SH-SY5Y (cell line): ENCODE measurements at regions not wholly inside any gene's neighbourhood (a gene's known extent, or its start where the extent isn't known, plus 50 kb on each side); places are given as distances from the start of the nearest gene placed in this dataset.

Source experiments
- GATA2 ChIP-seq: IDR thresholded peaks from 2 replicates; pipeline ENCODE4 v1.6.1; 2011; ENCODE audit warnings: mild to moderate bottlenecking, low read depth, low read length
- GATA3 ChIP-seq: IDR thresholded peaks from 2 replicates; pipeline ENCODE4 v1.6.1; 2011; ENCODE audit warnings: low read depth, mild to moderate bottlenecking, low read length, moderate library complexity

DNA sequence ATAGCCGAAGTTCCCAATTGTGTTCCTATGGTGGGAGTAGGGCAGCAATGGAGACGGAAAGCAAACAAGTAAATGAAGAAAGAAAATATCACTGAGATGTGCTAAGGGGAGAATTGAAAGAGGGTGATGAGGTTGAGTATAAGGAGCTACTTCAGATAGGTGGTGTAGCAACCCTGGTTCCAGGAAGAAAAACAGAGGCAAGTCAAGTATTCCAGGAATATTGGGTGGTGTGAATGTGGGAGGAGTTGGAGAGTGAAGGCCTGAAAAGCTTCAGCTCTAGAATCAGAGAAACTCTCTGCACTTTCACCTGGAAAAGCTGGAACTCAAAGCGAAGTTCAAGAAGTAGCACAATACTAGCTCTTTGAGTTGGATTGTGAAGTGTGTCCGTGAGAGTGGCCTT lies 342.1 kb downstream of the TLE4 start:
- TF ChIP-seq GATA3 (no peak), GATA2 (no peak)

DNA sequence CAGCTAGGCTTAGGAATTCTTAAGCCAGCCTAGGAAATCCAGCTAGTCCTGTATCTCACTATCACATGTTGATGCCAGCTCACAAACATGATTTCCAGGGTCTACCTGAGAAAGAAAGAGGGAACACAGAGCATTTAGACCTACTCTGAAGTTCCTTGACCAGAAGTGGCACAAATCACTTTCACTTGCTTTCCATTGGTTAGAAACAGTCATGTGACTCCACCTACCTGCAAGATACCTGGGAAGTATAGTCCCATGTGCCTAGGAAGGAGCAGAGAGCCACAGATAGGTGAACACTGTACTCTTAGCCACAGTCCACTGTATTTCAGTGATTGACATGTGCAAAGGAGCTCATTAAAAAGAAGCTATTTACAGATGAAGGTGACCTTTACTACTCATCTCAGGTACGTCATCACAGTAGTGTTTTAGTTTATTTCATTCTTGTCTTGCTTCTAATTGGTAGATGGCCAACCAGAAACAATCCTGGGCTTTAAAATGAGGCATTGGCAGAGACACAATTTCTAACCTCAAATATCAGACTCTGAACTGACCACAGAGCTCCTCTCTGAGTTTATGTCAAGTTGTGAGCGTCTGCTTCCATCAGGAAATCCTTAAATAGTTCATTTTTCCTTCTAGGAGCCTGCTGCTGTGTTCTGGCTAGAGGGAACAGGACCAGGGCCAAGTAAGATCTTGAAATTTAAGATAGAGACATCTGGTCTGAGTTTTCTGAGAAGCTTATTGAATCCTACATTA lies 340.7 kb downstream of the TLE4 start:
- TF ChIP-seq GATA3 (no peak), GATA2 (no peak)

GRCh38 chr9:79911724-79912123 lies 340.0 kb downstream of the TLE4 start:
- no peak for TF ChIP-seq GATA3
- no peak for TF ChIP-seq GATA2

DNA sequence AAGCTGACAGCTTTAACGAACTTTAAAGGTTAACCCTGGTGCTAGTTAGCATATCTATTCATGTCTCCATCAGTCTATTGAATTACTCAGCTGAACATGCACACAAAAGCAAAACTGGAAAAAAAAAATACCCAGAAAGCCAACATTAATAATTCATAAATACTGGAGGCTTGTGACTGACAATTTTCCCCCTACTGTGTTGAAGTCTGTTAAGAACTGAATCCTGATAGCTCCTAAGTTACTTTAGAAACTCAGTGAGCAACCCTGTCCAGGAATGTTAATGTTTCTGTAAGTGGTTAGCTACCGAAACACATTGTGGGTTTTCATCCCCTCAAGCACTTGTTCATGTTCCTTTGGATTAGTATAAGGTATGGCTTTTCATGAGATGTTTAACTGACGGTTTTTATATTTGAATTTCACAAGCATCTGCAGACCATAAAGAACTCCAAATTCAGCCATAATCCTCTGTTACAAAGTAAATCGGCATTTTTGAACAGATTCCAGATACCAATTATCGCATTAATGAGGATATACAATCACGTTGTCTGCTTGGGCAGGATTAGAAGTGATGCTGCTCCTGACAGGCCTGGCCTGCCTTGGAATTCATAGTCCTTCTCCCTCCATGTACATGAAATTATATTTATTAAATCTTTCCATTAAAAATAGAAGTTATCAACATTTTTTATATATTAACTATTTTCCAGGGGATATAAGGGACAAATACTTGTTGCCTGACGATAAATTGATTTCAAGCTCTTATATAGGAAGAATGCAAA lies 331.2 kb downstream of the TLE4 start:
- TF ChIP-seq GATA2: no peak
- no peak for TF ChIP-seq GATA3

- no peak for TF ChIP-seq GATA3
- TF ChIP-seq GATA2: no peak
Measured at GRCh38 chr9:79900754-79901153, 329.0 kb downstream of the TLE4 start.

DNA sequence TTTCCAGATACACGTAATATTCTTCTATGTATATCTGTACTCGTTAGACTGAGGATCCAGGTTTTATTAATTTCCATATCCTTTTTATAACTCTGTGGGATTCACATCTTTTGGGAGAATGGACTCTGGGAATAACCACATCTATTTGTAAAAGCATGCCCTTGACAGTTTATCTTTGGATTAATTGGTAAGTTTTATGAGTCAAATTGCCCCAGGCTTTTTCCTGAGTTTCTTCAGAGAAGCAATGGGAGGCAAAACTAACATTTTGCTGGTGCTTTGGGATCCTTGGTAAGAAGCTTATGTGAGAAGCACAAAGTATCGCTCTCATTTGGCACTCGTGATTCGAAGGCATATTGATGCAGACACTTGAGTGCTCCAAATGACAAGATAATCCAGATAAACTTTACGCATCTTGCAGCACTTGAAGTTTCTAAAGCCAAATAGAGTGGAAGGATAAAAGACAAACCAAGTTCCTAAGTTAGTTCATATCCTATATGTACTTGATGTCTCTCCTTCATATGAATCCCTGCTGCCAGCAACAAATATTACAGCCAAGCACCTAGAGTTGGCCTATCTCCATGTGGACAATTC lies 324.7 kb downstream of the TLE4 start:
- no peak for TF ChIP-seq GATA3
- no peak for TF ChIP-seq GATA2

- TF ChIP-seq GATA3 (no peak), GATA2 (no peak)
Measured at GRCh38 chr9:79895232-79895631, 323.5 kb downstream of the TLE4 start.

- TF ChIP-seq GATA3: no peak
- TF ChIP-seq GATA2: no peak
Measured at GRCh38 chr9:79889369-79889768, 317.6 kb downstream of the TLE4 start.

DNA sequence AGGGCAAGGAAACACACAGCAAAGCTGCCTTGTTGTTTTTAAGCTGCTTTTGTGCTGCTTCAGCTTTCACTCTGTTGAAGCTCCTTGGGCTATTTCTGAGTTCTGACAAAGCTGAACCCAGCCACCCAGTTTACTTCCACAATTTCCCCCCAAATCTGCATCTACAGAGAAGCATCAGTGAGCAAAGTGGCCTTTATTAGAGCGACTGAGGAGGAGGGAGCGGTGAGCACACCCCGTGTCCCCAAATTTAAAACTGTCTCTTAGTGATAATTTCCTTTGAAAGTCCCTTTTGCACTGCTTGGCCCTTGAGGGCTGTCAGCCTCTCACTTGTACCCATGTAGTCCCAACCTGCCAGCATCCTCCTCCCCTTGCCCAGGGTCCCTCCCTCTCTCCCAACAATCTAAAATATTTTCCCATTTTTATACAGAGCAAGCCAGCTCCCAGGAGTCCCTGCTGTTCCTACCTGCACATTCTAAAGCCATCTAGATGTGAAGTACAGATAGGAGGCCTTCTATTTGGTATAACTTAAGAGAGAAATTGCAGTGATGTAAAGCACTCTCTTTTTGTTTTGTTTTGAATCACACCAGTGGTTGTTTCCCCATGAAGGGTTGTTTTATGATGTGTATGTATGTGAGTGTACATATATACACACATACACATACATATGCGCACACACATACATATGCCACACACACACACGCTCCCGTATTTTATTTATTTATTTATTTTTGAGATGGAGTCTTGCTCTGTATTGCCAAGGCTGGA lies 313.5 kb downstream of the TLE4 start:
- TF ChIP-seq GATA2 (no peak), GATA3 (no peak)

- no peak for TF ChIP-seq GATA2
- no peak for TF ChIP-seq GATA3
Measured at GRCh38 chr9:79884546-79884945, 312.8 kb downstream of the TLE4 start.

DNA sequence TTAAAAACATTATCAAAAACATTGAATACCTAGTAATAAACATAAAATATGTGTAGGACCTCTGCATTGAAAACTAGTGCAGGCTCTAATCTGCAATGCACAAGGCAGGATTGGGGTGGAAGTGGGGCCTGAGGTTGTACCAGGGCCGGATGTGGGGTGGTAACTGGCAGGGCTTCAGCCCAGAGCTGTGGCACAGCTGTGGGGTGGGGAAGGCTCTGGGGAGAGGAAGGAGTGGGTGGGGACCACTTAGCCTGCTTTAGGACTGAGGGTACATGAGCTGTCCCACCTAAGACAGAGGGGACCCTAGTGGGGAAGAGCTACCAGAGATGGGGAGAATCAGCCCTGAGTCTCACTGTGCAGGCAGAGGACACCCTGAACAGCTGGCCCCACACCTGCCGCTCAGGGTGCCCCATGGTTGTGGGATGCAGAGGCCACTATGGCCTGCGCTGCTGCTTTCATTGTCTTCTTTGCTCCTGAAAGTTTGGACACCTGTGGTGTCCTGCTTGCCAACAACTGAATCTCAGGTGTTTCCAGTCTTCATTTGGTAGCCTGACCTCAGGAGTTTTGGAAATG lies 311.4 kb downstream of the TLE4 start:
- TF ChIP-seq GATA2: no peak
- TF ChIP-seq GATA3: no peak

GRCh38 chr9:79880626-79881025 lies 308.9 kb downstream of the TLE4 start:
- TF ChIP-seq GATA3: no peak
- TF ChIP-seq GATA2: no peak

- TF ChIP-seq GATA3: no peak
- TF ChIP-seq GATA2: no peak
Measured at GRCh38 chr9:79877943-79878602, 306.3 kb downstream of the TLE4 start.
